Neural cell (in vitro differentiated cells): ENCODE measurements at regions not wholly inside any gene's neighbourhood (a gene's known extent, or its start where the extent isn't known, plus 50 kb on each side); places are given as distances from the start of the nearest gene placed in this dataset.

Experiments used
- H2AFZ ChIP-seq: fragments of 200-600, 300-800 bp; sonication (generic), shearing (Covaris generic); 2 replicates; pipeline ENCODE4 v1.6.0; 2014; ENCODE audit warnings: low read depth, mild to moderate bottlenecking, antibody characterized with exemption, low read length, moderate library complexity
- H3F3A ChIP-seq: fragments of 200-600 bp; shearing (Covaris generic); 2 replicates; pipeline ENCODE4 v1.6.1; 2016; ENCODE audit warnings: mild to moderate bottlenecking, moderate library complexity, mixed read lengths, antibody characterized with exemption, low read length; ENCODE audit not compliant: insufficient read depth, poor library complexity, severe bottlenecking
- H3K27ac ChIP-seq: fragments of 200-600, 300-800 bp; sonication (generic), shearing (Covaris generic); 2 replicates; pipeline ENCODE4 v1.5.1; 2014; ENCODE audit warnings: mild to moderate bottlenecking, low read length, moderate library complexity
- H3K27me3 ChIP-seq: fragments of 300-800, 200-600 bp; sonication (generic), shearing (Covaris generic); 2 replicates; pipeline ENCODE4 v1.6.0; 2014; ENCODE audit warnings: mild to moderate bottlenecking, low read depth, low read length, moderate library complexity; ENCODE audit not compliant: insufficient read depth
- H3K36me3 ChIP-seq: fragments of 300-800, 200-600 bp; sonication (generic), shearing (Covaris generic); 2 replicates; pipeline ENCODE4 v1.5.1; 2014; ENCODE audit warnings: mild to moderate bottlenecking, antibody characterized with exemption, low read length, moderate library complexity; ENCODE audit not compliant: insufficient read depth
- H3K4me2 ChIP-seq: fragments of 300-800, 200-600 bp; sonication (generic), shearing (Covaris generic); 2 replicates; pipeline ENCODE4 v1.6.0; 2014; ENCODE audit warnings: mild to moderate bottlenecking, low read length
- H3K4me3 ChIP-seq: fragments of 300-800, 200-600 bp; sonication (generic), shearing (Covaris generic); 2 replicates; pipeline ENCODE4 v1.5.1; 2014; ENCODE audit warnings: mild to moderate bottlenecking, low read length, moderate library complexity
- H3K79me2 ChIP-seq: fragments of 200-600 bp; shearing (Covaris generic); replicated peaks from 2 replicates; pipeline ENCODE4 v1.6.0; 2014; ENCODE audit warnings: mild to moderate bottlenecking, low read length, moderate library complexity; ENCODE audit not compliant: insufficient read depth
- H3K9ac ChIP-seq: fragments of 300-800, 200-600 bp; sonication (generic), shearing (Covaris generic); 2 replicates; pipeline ENCODE4 v1.6.1; 2016; ENCODE audit warnings: mild to moderate bottlenecking, low read length, mixed read lengths
- H3K9me2 ChIP-seq: fragments of 200-600 bp; shearing (Covaris generic); 2 replicates; pipeline ENCODE4 v1.6.1; 2016; ENCODE audit warnings: mild to moderate bottlenecking, low read length, mixed read lengths; ENCODE audit not compliant: insufficient read depth
- H3K9me3 ChIP-seq: fragments of 200-600, 300-800 bp; sonication (generic), shearing (Covaris generic); 2 replicates; pipeline ENCODE4 v1.6.1; 2016; ENCODE audit warnings: mild to moderate bottlenecking, mixed run types, low read length, moderate library complexity, mixed read lengths
- H4K20me1 ChIP-seq: fragments of 200-600 bp; shearing (Covaris generic); 2 replicates; pipeline ENCODE4 v1.6.1; 2016; ENCODE audit warnings: mild to moderate bottlenecking, mixed run types; ENCODE audit not compliant: insufficient read depth
- CTCF ChIP-seq: fragments of 450-650 bp; IDR thresholded peaks from 2 replicates; pipeline ENCODE4 v1.5.1; 2014; ENCODE audit warnings: antibody characterized with exemption, mild to moderate bottlenecking, moderate library complexity; ENCODE audit not compliant: poor library complexity, severe bottlenecking
- EP300 ChIP-seq: fragments of 450-650 bp; conservative IDR thresholded peaks from 2 replicates; pipeline ENCODE4 v1.6.1; 2014; ENCODE audit warnings: antibody characterized with exemption, mild to moderate bottlenecking, moderate library complexity; ENCODE audit not compliant: poor library complexity, severe bottlenecking
- EZH2 ChIP-seq: fragments of 200-600, 300-800 bp; shearing (Covaris generic), sonication (generic); IDR thresholded peaks from 2 replicates; pipeline ENCODE4 v1.6.1; 2014; ENCODE audit warnings: antibody characterized with exemption, low read length, borderline replicate concordance, mild to moderate bottlenecking; ENCODE audit not compliant: insufficient read depth, poor library complexity, severe bottlenecking
- MXI1 ChIP-seq: fragments of 450-650 bp; conservative IDR thresholded peaks from 2 replicates; pipeline ENCODE4 v1.6.1; 2014; ENCODE audit warnings: antibody characterized with exemption, mild to moderate bottlenecking; ENCODE audit not compliant: poor library complexity, severe bottlenecking
- POLR2AphosphoS5 ChIP-seq: IDR thresholded peaks from 2 replicates; pipeline ENCODE4 v1.6.1; 2012
- RAD21 ChIP-seq: fragments of 450-650 bp; conservative IDR thresholded peaks from 2 replicates; pipeline ENCODE4 v1.6.1; 2014; ENCODE audit warnings: antibody characterized with exemption, mild to moderate bottlenecking, moderate library complexity
- REST ChIP-seq: IDR thresholded peaks from 2 replicates; pipeline ENCODE4 v1.6.1; 2012; ENCODE audit warnings: borderline replicate concordance
- SMC3 ChIP-seq: fragments of 450-650 bp; conservative IDR thresholded peaks from 2 replicates; pipeline ENCODE4 v1.6.1; 2014; ENCODE audit warnings: antibody characterized with exemption, mild to moderate bottlenecking, moderate library complexity; ENCODE audit not compliant: poor library complexity
- TAF1 ChIP-seq: IDR thresholded peaks from 2 replicates; pipeline ENCODE4 v1.6.1; 2012; ENCODE audit warnings: low read depth

GRCh38 chr19:27971869-27972268 is 1241.1 kb downstream of the UQCRFS1 start:
- Histone ChIP-seq H3K9me3 (no peaks in the 10 kb centered on the region), H3K4me2 (no peak overlapping the region), H2AFZ (no peak overlapping the region), H3K9ac (no peak overlapping the region), H3K9me2 (no peaks in the 10 kb centered on the region), H3K27me3 (no peaks in the 10 kb centered on the region), H3K27ac (no peak overlapping the region), H4K20me1 (no peaks in the 10 kb centered on the region), H3K79me2 (no peaks in the 10 kb centered on the region), H3K36me3 (no peaks in the 10 kb centered on the region), H3K4me3 (no peak overlapping the region), H3F3A (no peaks in the 10 kb centered on the region)
- TF ChIP-seq EZH2: no peak
- no peak for TF ChIP-seq EP300
- no peak for TF ChIP-seq CTCF
- TF ChIP-seq MXI1: no peak
- TF ChIP-seq REST: no peak
- no peak for TF ChIP-seq TAF1
- no peak for TF ChIP-seq RAD21
- no peak for TF ChIP-seq POLR2AphosphoS5
- no peak for TF ChIP-seq SMC3

- H3K4me3 ChIP-seq: no peak overlapping the region
- no peaks in the 10 kb centered on the region for H3K79me2 ChIP-seq
- no peaks in the 10 kb centered on the region for H3K9me2 ChIP-seq
- H3K9me3 ChIP-seq: no peaks in the 10 kb centered on the region
- no peak overlapping the region for H2AFZ ChIP-seq
- H3K27me3 ChIP-seq: no peaks in the 10 kb centered on the region
- H3K36me3 ChIP-seq: no peaks in the 10 kb centered on the region
- H3F3A ChIP-seq: no peaks in the 10 kb centered on the region
- no peaks in the 10 kb centered on the region for H4K20me1 ChIP-seq
- no peak overlapping the region for H3K9ac ChIP-seq
- TF ChIP-seq TAF1: no peak
- no peak for TF ChIP-seq SMC3
- TF ChIP-seq EP300: no peak
- no peak for TF ChIP-seq CTCF
- no peak for TF ChIP-seq EZH2
- TF ChIP-seq POLR2AphosphoS5: no peak
- no peak for TF ChIP-seq REST
- no peak for TF ChIP-seq RAD21
- no peak for TF ChIP-seq MXI1
- H3K4me2 ChIP-seq: no peak overlapping the region
- H3K27ac ChIP-seq: no peak overlapping the region
Measured at GRCh38 chr19:27971071-27971470, 1241.9 kb downstream of the UQCRFS1 start.
